HCT116 (cell line): ENCODE measurements at regions not wholly inside any gene's neighbourhood (a gene's known extent, or its start where the extent isn't known, plus 50 kb on each side); places are given as distances from the start of the nearest gene placed in this dataset.

Experiments used
- CTCF ChIP-seq, 3 experiments: fragments of 200-600 bp in 1 of 3; sonication (generic) in 1 of 3; IDR thresholded peaks in 2 of 3; conservative IDR thresholded peaks in 1 of 3; 2 replicates each; pipeline ENCODE4 v1.5.1; 2012 to 2017; ENCODE audit warnings: low read depth in 2 of 3, low read length in 2 of 3, antibody characterized with exemption in 1 of 3, borderline replicate concordance in 1 of 3, control low read depth in 1 of 3, mild to moderate bottlenecking in 1 of 3, mixed read lengths in 1 of 3, mixed run types in 1 of 3, moderate library complexity in 1 of 3; ENCODE audit not compliant: insufficient read depth in 1 of 3
- EZH2 ChIP-seq: fragments of 200-600 bp; sonication (generic); IDR thresholded peaks from 2 replicates; pipeline ENCODE4 v1.6.1; 2017; ENCODE audit warnings: antibody characterized with exemption, mixed run types
- EZH2phosphoT487 ChIP-seq: fragments of 200-600 bp; IDR thresholded peaks from 2 replicates; pipeline ENCODE4 v1.6.1; 2018; ENCODE audit warnings: antibody characterized with exemption, borderline replicate concordance
- POLR2A ChIP-seq: IDR thresholded peaks from 2 replicates; pipeline ENCODE4 v1.7.0; 2011; ENCODE audit warnings: borderline replicate concordance; ENCODE audit not compliant: insufficient read depth, insufficient read length; ENCODE audit errors: extremely low read depth
- REST ChIP-seq: IDR thresholded peaks from 2 replicates; pipeline ENCODE4 v1.6.1; 2012; ENCODE audit warnings: low read depth
- ZFX ChIP-seq: fragments of 450-650 bp; IDR thresholded peaks from 2 replicates; pipeline ENCODE4 v1.6.1; 2017
- ZNF274 ChIP-seq: fragments of 200-500 bp; sonication (Bioruptor generic); IDR thresholded peaks from 2 replicates; pipeline ENCODE4 v1.6.1; 2014; ENCODE audit warnings: mild to moderate bottlenecking, low read depth, low read length, inconsistent platforms

GRCh38 chr5:163712011-163712410 is 206.6 kb downstream of the MAT2B start:
- no peak for TF ChIP-seq CTCF (IDR thresholded peaks at IDR 0.05 in 2 of 3, conservative IDR thresholded peaks at IDR 0.05 in 1 of 3; ENCODE audit: borderline replicate concordance in 1 of 3, insufficient read depth in 1 of 3, low read depth in 2 of 3, low read length in 2 of 3)
- no peak for TF ChIP-seq REST
- TF ChIP-seq ZFX: no peak
- no peak for TF ChIP-seq POLR2A
- TF ChIP-seq EZH2phosphoT487: no peak
- no peak for TF ChIP-seq ZNF274
- TF ChIP-seq EZH2: no peak
